ENCODE measurements at regions not wholly inside any gene's neighbourhood (a gene's known extent, or its start where the extent isn't known, plus 50 kb on each side); places are given as distances from the start of the nearest gene placed in this dataset.

GRCh38 chr4:11489453-11490083 lies 60.9 kb upstream of the HS3ST1 start:
- Histone ChIP-seq H2AFZ (ENCODE audit: low read depth, low read length) (no peak overlapping the region), H3F3A (ENCODE audit: insufficient read depth, low read length, poor library complexity, severe bottlenecking) (no peaks in the 10 kb centered on the region), H3K4me2 (ENCODE audit: low read length) (no peak overlapping the region)

More at GRCh38 chr4:11489453-11490083, 60.9 kb upstream of the HS3ST1 start:
- H3K9me2 ChIP-seq (ENCODE audit: insufficient read depth, low read length) = no peaks in the 10 kb centered on the region
- no peaks in the 10 kb centered on the region for H3K79me2 ChIP-seq (replicated peaks; ENCODE audit: insufficient read depth, low read length)
- no peaks in the 10 kb centered on the region for H3K27me3 ChIP-seq (ENCODE audit: insufficient read depth, low read depth, low read length)
- TF ChIP-seq EZH2 (IDR thresholded peaks at IDR 0.05; ENCODE audit: borderline replicate concordance, insufficient read depth, low read length, poor library complexity, severe bottlenecking) (no peak), CTCF (IDR thresholded peaks at IDR 0.05; ENCODE audit: poor library complexity, severe bottlenecking) (no peak), TAF1 (IDR thresholded peaks at IDR 0.05; ENCODE audit: low read depth) (no peak), EP300 (conservative IDR thresholded peaks at IDR 0.05; ENCODE audit: poor library complexity, severe bottlenecking) (no peak), MXI1 (conservative IDR thresholded peaks at IDR 0.05; ENCODE audit: poor library complexity, severe bottlenecking) (no peak), SMC3 (conservative IDR thresholded peaks at IDR 0.05; ENCODE audit: poor library complexity) (no peak), REST (IDR thresholded peaks at IDR 0.05; ENCODE audit: borderline replicate concordance) (no peak), POLR2AphosphoS5 (IDR thresholded peaks at IDR 0.05) (no peak), RAD21 (conservative IDR thresholded peaks at IDR 0.05) (no peak)
- H3K4me3 ChIP-seq (ENCODE audit: low read length) = no peak overlapping the region
- no peaks in the 10 kb centered on the region for H4K20me1 ChIP-seq (ENCODE audit: insufficient read depth)
- no peak overlapping the region for H3K9ac ChIP-seq (ENCODE audit: low read length)
- no peak overlapping the region for H3K27ac ChIP-seq (ENCODE audit: low read length)
- H3K9me3 ChIP-seq (ENCODE audit: low read length) = no peaks in the 10 kb centered on the region
- no peaks in the 10 kb centered on the region for H3K36me3 ChIP-seq (ENCODE audit: insufficient read depth, low read length)
